GM06990 (cell line): ENCODE measurements at regions not wholly inside any gene's neighbourhood (a gene's known extent, or its start where the extent isn't known, plus 50 kb on each side); places are given as distances from the start of the nearest gene placed in this dataset.

Source experiments
- DNase-seq: peaks from one replicate; pipeline ENCODE4 v3.0.0-alpha.2; 2011; ENCODE audit not compliant: insufficient read length; ENCODE audit errors: extremely low read depth
- H3K27me3 ChIP-seq: replicated peaks from 2 replicates; pipeline ENCODE4 v1.6.0; 2011; ENCODE audit warnings: low read length; ENCODE audit not compliant: control insufficient read depth, insufficient read depth
- H3K36me3 ChIP-seq: 2 replicates; pipeline ENCODE4 v1.5.1; 2011; ENCODE audit warnings: low read length; ENCODE audit not compliant: control insufficient read depth, insufficient read depth
- H3K4me3 ChIP-seq: replicated peaks from 2 replicates; pipeline ENCODE4 v1.5.1; 2011; ENCODE audit warnings: low read depth, mild to moderate bottlenecking, control low read depth, low read length
- TF ChIP-seq, protein P1 (sequence below): IDR thresholded peaks from 2 replicates; pipeline ENCODE4 v1.5.1; 2011; ENCODE audit warnings: low read length, control low read depth, mild to moderate bottlenecking, inconsistent platforms; ENCODE audit not compliant: insufficient read depth, poor library complexity, severe bottlenecking

DNA sequence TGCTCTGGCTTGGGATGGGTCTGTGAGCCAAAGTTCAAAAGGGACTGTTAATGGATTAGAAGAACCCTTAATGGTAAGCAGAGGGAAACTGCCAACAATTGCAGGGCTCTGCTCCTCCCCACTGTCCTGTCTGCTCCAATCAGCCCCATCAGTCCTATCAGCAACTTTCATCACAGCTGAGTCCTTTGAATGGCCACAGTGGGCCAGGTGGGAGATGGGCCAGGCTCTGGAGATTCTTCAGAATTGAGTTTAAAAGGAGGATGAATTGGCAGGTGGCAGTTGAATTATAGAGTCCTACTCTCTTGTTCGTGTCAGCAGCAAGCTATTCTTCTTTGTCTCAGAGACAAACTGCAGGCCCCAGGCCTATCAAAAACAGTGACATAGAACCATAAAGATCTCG, 573.9 kb downstream of the EPHA4 start:
- TF ChIP-seq, protein P1, sequence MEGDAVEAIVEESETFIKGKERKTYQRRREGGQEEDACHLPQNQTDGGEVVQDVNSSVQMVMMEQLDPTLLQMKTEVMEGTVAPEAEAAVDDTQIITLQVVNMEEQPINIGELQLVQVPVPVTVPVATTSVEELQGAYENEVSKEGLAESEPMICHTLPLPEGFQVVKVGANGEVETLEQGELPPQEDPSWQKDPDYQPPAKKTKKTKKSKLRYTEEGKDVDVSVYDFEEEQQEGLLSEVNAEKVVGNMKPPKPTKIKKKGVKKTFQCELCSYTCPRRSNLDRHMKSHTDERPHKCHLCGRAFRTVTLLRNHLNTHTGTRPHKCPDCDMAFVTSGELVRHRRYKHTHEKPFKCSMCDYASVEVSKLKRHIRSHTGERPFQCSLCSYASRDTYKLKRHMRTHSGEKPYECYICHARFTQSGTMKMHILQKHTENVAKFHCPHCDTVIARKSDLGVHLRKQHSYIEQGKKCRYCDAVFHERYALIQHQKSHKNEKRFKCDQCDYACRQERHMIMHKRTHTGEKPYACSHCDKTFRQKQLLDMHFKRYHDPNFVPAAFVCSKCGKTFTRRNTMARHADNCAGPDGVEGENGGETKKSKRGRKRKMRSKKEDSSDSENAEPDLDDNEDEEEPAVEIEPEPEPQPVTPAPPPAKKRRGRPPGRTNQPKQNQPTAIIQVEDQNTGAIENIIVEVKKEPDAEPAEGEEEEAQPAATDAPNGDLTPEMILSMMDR: no peak

DNA sequence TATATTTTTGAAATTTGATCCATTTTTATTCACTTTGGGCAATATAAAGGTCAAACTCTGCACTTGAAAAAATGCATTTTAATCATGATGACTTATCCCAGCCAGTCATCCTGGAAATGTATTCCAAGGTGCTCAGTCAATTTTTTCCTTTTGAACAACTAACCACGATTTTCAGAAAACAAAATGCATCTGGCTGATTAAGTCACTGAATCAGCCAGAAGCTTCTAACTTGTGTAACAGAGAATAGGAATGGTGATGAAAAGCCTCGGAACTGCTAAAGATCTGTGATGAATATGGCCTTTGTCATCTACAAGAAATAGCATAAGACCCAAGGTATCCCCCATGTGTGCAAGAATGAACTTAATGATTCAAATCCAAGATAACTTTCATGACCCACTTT, 572.7 kb downstream of the EPHA4 start:
- H3K36me3 ChIP-seq: no peaks in the 10 kb centered on the region
- no peak for DNase-seq
- TF ChIP-seq, protein P1: no peak
- no peak overlapping the region for H3K4me3 ChIP-seq
- H3K27me3 ChIP-seq: no peaks in the 10 kb centered on the region

More for the DNA sequence above, 573.9 kb downstream of the EPHA4 start:
- no peak overlapping the region for H3K4me3 ChIP-seq
- no peaks in the 10 kb centered on the region for H3K27me3 ChIP-seq
- H3K36me3 ChIP-seq: no peaks in the 10 kb centered on the region
- DNase-seq: no peak

DNA sequence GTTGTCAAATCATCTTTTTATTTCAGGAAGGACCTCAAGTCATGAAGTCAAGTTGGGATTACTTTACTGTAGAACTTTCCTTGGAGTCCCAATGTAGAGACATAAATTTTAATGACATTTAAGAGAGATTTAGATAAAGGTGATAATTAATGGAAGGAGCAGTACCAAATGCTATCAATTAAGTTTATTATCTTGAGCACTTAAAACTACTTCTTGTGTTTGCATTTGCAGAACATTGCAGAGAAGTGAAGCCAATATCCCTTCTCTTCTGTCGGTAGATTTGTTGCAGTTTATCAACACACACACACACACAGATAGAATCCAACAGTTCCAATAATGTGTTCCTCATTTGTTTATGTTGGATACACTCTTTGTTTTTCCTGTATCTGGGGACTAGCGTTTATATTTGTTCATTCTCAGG, 570.7 kb downstream of the EPHA4 start:
- Histone ChIP-seq H3K4me3 (no peak overlapping the region), H3K36me3 (no peaks in the 10 kb centered on the region), H3K27me3 (no peaks in the 10 kb centered on the region)
- TF ChIP-seq, protein P1: no peak
- no peak for DNase-seq

DNA sequence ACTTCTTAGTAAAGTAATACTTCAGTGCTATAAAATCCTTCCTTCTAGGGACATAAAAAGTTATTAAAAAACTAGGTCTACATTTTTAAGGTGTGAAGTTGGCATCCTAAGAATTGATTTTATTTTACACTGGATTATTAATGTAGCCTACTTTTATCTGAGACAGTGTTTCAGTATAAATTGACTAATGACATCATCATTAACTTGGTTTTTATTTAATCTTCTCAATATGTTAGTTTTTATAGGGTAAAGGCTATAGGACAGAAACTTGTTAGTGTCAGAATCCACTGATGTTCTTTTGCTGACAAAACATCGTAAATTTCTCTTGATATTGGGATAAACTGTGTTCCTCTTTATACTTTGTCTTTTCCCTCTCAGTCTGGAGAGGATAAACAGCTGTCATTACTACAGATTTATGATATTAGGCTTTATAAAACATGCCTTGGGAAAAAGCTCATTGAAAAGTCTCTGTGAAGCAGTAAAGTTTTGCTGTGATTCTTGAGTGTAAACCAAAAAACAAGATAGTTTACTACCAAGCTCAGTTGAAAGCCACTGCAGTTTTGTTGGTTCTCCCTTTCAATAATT, 569.9 kb downstream of the EPHA4 start:
- no peaks in the 10 kb centered on the region for H3K36me3 ChIP-seq
- no peak overlapping the region for H3K4me3 ChIP-seq
- H3K27me3 ChIP-seq: no peaks in the 10 kb centered on the region
- no peak for DNase-seq
- TF ChIP-seq, protein P1: no peak

DNA sequence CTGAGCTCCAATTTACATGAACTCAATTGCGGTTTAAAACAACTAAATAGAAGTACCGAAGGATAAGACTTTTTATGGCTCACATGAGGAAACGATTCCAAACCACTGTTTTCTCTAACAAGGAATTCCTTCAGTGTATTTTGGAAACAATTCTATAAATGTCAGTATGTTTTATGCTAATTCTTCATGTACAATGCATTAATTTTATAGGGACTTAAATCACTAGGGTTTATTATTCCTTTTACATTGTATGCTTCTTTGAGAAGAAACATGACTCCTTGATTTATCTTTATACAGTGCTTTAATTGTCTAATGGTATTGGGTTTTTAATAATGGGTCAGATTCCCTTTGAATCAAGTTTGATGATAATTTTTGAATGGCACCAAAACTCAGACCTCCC, 566.8 kb downstream of the EPHA4 start:
- DNase-seq: no peak
- no peaks in the 10 kb centered on the region for H3K27me3 ChIP-seq
- no peaks in the 10 kb centered on the region for H3K36me3 ChIP-seq
- TF ChIP-seq, protein P1: no peak
- H3K4me3 ChIP-seq: no peak overlapping the region

DNA sequence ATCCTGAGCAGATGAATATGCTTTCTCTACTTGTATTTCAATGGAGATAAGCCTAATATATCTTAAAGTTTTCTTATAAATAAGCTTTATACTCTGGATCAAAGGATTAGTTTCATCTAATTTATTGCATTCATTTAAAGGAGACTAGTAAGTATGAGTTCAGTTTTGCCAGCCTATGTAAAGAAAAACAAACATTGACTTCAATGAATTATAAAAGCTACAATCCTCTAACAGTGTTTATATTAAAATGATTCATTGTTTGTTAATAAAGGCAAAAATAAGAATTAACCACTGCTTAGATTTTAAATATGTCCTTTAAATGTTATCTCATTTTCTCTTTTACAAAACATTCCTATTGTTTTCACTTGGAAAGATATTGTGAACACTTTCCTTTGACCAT, 566.0 kb downstream of the EPHA4 start:
- no peak for DNase-seq
- Histone ChIP-seq H3K27me3 (no peaks in the 10 kb centered on the region), H3K36me3 (no peaks in the 10 kb centered on the region), H3K4me3 (no peak overlapping the region)
- TF ChIP-seq, protein P1: no peak
